Nephron progenitor cell (in vitro differentiated cells): ENCODE measurements at regions not wholly inside any gene's neighbourhood (a gene's known extent, or its start where the extent isn't known, plus 50 kb on each side); places are given as distances from the start of the nearest gene placed in this dataset.
"Not testable (repeated sequence)": the region's sequence is repeated elsewhere in the genome, so short reads cannot be mapped to it uniquely, and the experiment has no call there.

Experiments
- DNase-seq: peaks from one replicate; pipeline ENCODE4 v3.0.0; 2021
- H3K27ac Mint-ChIP-seq: 2 replicates; pipeline ENCODE4 v1.8.0; 2021; ENCODE audit warnings: mild to moderate bottlenecking, moderate library complexity, mixed read lengths
- H3K27me3 Mint-ChIP-seq: 2 replicates; pipeline ENCODE4 v1.8.0; 2021; ENCODE audit warnings: mild to moderate bottlenecking, low read depth, mixed read lengths; ENCODE audit not compliant: poor library complexity
- H3K36me3 Mint-ChIP-seq: 2 replicates; pipeline ENCODE4 v1.8.0; 2021; ENCODE audit warnings: low read depth, mixed read lengths
- H3K4me1 Mint-ChIP-seq: 2 replicates; pipeline ENCODE4 v1.8.0; 2021; ENCODE audit warnings: mixed read lengths
- H3K4me3 Mint-ChIP-seq: 2 replicates; pipeline ENCODE4 v1.8.0; 2021; ENCODE audit warnings: mild to moderate bottlenecking, moderate library complexity, mixed read lengths
- H3K9me3 Mint-ChIP-seq: 2 replicates; pipeline ENCODE4 v1.8.0; 2021; ENCODE audit warnings: mild to moderate bottlenecking, moderate library complexity, mixed read lengths
- CTCF ChIP-seq: fragments of 200-600 bp; sonication (generic); IDR thresholded peaks from 2 replicates; pipeline ENCODE4 v1.5.0; 2021; ENCODE audit warnings: antibody characterized with exemption

DNA sequence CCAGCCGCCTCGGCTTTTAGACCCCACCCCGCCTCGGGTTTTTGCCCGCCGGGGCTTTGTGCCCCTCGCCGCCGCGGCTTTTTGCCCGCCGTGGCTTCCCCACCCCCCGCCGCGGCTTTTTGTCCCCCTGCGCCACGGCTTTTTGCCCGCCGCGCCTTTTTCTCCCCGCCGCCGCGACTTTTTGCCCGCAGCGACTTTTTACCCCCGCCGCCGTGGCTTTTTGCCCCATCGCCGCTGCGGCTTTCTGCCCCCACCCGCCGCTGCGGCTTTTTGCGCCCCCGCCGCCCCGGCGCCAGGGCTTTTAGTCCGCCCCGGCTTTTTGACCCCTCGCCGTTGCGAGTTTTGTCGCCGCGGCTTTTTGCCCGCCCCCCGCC lies 474.4 kb downstream of the FAM72C start:
- no peak overlapping the region for H3K27ac Mint-ChIP-seq
- TF ChIP-seq CTCF, result no peak
- no peaks in the 10 kb centered on the region for H3K4me1 Mint-ChIP-seq
- peaks cover 9% of the 10 kb centered on the region for H3K9me3 Mint-ChIP-seq
- no peak overlapping the region for H3K4me3 Mint-ChIP-seq
- H3K27me3 Mint-ChIP-seq, result peaks cover 11% of the 10 kb centered on the region
- DNase-seq, result no peak
- peaks cover 6% of the 10 kb centered on the region for H3K36me3 Mint-ChIP-seq

GRCh38 chr1:143496526-143497373 lies 475.0 kb downstream of the FAM72C start:
- H3K27me3 Mint-ChIP-seq, result not testable (repeated sequence)

More at GRCh38 chr1:143496526-143497373, 475.0 kb downstream of the FAM72C start:
- not testable (repeated sequence) for DNase-seq, H3K4me3 Mint-ChIP-seq, H3K27ac Mint-ChIP-seq, H3K36me3 Mint-ChIP-seq, H3K4me1 Mint-ChIP-seq, H3K9me3 Mint-ChIP-seq
